Immature natural killer cell (primary cell): ENCODE measurements at regions not wholly inside any gene's neighbourhood (a gene's known extent, or its start where the extent isn't known, plus 50 kb on each side); places are given as distances from the start of the nearest gene placed in this dataset.

Source experiments
- DNase-seq, 3 donors: peaks; one replicate each; pipeline ENCODE4 v3.0.0; 2022; ENCODE audit warnings: mixed read lengths in 1 of 3
- H3K27ac Mint-ChIP-seq, 6 donors: one replicate each; pipeline ENCODE4 v1.8.0; 2020; ENCODE audit warnings: mixed read lengths in 6 of 6, mild to moderate bottlenecking in 5 of 6, inconsistent platforms in 4 of 6, moderate library complexity in 3 of 6
- H3K27me3 Mint-ChIP-seq, 3 donors: one replicate each; pipeline ENCODE4 v1.8.0; 2020 to 2021; ENCODE audit warnings: low read depth in 3 of 3, mild to moderate bottlenecking in 3 of 3, mixed read lengths in 3 of 3, moderate library complexity in 3 of 3, inconsistent platforms in 1 of 3
- H3K36me3 Mint-ChIP-seq, 3 donors: one replicate each; pipeline ENCODE4 v1.8.0; 2020; ENCODE audit warnings: mixed read lengths in 3 of 3, inconsistent platforms in 2 of 3, mild to moderate bottlenecking in 2 of 3
- H3K4me1 Mint-ChIP-seq, 2 donors: one replicate each; pipeline ENCODE4 v1.8.0; 2020; ENCODE audit warnings: inconsistent platforms in 2 of 2, mild to moderate bottlenecking in 2 of 2, mixed read lengths in 2 of 2, moderate library complexity in 1 of 2
- H3K4me3 Mint-ChIP-seq, 5 donors: one replicate each; pipeline ENCODE4 v1.8.0; 2020; ENCODE audit warnings: mild to moderate bottlenecking in 5 of 5, mixed read lengths in 5 of 5, inconsistent platforms in 3 of 5, moderate library complexity in 3 of 5
- H3K9me3 Mint-ChIP-seq, 6 donors: one replicate each; pipeline ENCODE4 v1.8.0; 2020; ENCODE audit warnings: mild to moderate bottlenecking in 6 of 6, mixed read lengths in 6 of 6, inconsistent platforms in 4 of 6, moderate library complexity in 3 of 6

- H3K4me1 Mint-ChIP-seq, result no peaks in the 10 kb centered on the region
- H3K36me3 Mint-ChIP-seq, result no peaks in the 10 kb centered on the region
- H3K4me3 Mint-ChIP-seq, result no peak overlapping the region
- no peak overlapping the region for H3K27ac Mint-ChIP-seq
- peaks cover 3 to 6% (median 5%) of the 10 kb centered on the region in 3 donors for H3K27me3 Mint-ChIP-seq
- peaks cover 0 to 2% (median 0%) of the 10 kb centered on the region in 6 donors for H3K9me3 Mint-ChIP-seq
- no peak for DNase-seq
Measured at GRCh38 chr1:14494911-14495310, 103.6 kb upstream of the KAZN start.

GRCh38 chr1:14495381-14495780 is 103.1 kb upstream of the KAZN start:
- Mint-ChIP-seq H3K27ac (no peak overlapping the region), H3K36me3 (no peaks in the 10 kb centered on the region), H3K9me3 (peaks cover 0 to 2% (median 0%) of the 10 kb centered on the region in 6 donors), H3K4me1 (no peaks in the 10 kb centered on the region), H3K27me3 (peaks cover 3 to 6% (median 5%) of the 10 kb centered on the region in 3 donors), H3K4me3 (no peak overlapping the region)
- no peak for DNase-seq

GRCh38 chr1:14495996-14496395 is 102.5 kb upstream of the KAZN start:
- Mint-ChIP-seq H3K36me3 (no peaks in the 10 kb centered on the region), H3K27me3 (peaks cover 3 to 6% (median 5%) of the 10 kb centered on the region in 3 donors), H3K27ac (no peak overlapping the region), H3K9me3 (peaks cover 0 to 2% (median 0%) of the 10 kb centered on the region in 6 donors), H3K4me1 (no peaks in the 10 kb centered on the region), H3K4me3 (no peak overlapping the region)
- no peak for DNase-seq

- H3K27me3 Mint-ChIP-seq, result peaks cover 4 to 8% (median 4%) of the 10 kb centered on the region in 3 donors
- no peak for DNase-seq
- H3K4me3 Mint-ChIP-seq, result no peak overlapping the region
- H3K9me3 Mint-ChIP-seq, result peaks cover 0 to 2% (median 0%) of the 10 kb centered on the region in 6 donors
- no peaks in the 10 kb centered on the region for H3K4me1 Mint-ChIP-seq
- H3K27ac Mint-ChIP-seq, result no peak overlapping the region
- H3K36me3 Mint-ChIP-seq, result no peaks in the 10 kb centered on the region
Measured at GRCh38 chr1:14498839-14499238, 99.6 kb upstream of the KAZN start.

- Mint-ChIP-seq H3K4me3 (no peak overlapping the region), H3K27me3 (peaks cover 1 to 8% (median 4%) of the 10 kb centered on the region in 3 donors), H3K36me3 (no peaks in the 10 kb centered on the region), H3K9me3 (no peaks in the 10 kb centered on the region), H3K4me1 (no peaks in the 10 kb centered on the region), H3K27ac (no peak overlapping the region)
- DNase-seq, result no peak
Measured at GRCh38 chr1:14499312-14500040, 99.0 kb upstream of the KAZN start.

GRCh38 chr1:14500041-14500440 is 98.4 kb upstream of the KAZN start:
- no peak for DNase-seq
- Mint-ChIP-seq H3K27me3 (peaks cover 0 to 8% (median 2%) of the 10 kb centered on the region in 3 donors), H3K4me3 (no peak overlapping the region), H3K36me3 (no peaks in the 10 kb centered on the region), H3K27ac (no peak overlapping the region), H3K4me1 (no peaks in the 10 kb centered on the region), H3K9me3 (no peaks in the 10 kb centered on the region)

- Mint-ChIP-seq H3K27ac (no peak overlapping the region), H3K27me3 (peaks cover 0 to 8% (median 2%) of the 10 kb centered on the region in 3 donors), H3K9me3 (no peaks in the 10 kb centered on the region), H3K4me1 (no peaks in the 10 kb centered on the region), H3K4me3 (no peak overlapping the region), H3K36me3 (no peaks in the 10 kb centered on the region)
- DNase-seq, result no peak
Measured at GRCh38 chr1:14500912-14501311, 97.6 kb upstream of the KAZN start.

- H3K27me3 Mint-ChIP-seq, result peaks cover 0 to 5% (median 0%) of the 10 kb centered on the region in 3 donors
- H3K27ac Mint-ChIP-seq, result no peak overlapping the region
- no peaks in the 10 kb centered on the region for H3K4me1 Mint-ChIP-seq
- DNase-seq, result no peak
- no peak overlapping the region for H3K4me3 Mint-ChIP-seq
- H3K9me3 Mint-ChIP-seq, result no peaks in the 10 kb centered on the region
- H3K36me3 Mint-ChIP-seq, result no peaks in the 10 kb centered on the region
Measured at GRCh38 chr1:14504517-14504916, 94.0 kb upstream of the KAZN start.

- H3K4me1 Mint-ChIP-seq, result no peaks in the 10 kb centered on the region
- DNase-seq, result no peak
- peaks cover 0 to 5% (median 0%) of the 10 kb centered on the region in 3 donors for H3K27me3 Mint-ChIP-seq
- H3K36me3 Mint-ChIP-seq, result no peaks in the 10 kb centered on the region
- H3K9me3 Mint-ChIP-seq, result no peaks in the 10 kb centered on the region
- no peak overlapping the region for H3K4me3 Mint-ChIP-seq
- no peak overlapping the region for H3K27ac Mint-ChIP-seq
Measured at GRCh38 chr1:14506471-14507255, 91.8 kb upstream of the KAZN start.

GRCh38 chr1:14507262-14507661 is 91.2 kb upstream of the KAZN start:
- H3K4me1 Mint-ChIP-seq, result no peaks in the 10 kb centered on the region
- H3K27me3 Mint-ChIP-seq, result peaks cover 0 to 4% (median 0%) of the 10 kb centered on the region in 3 donors
- H3K27ac Mint-ChIP-seq, result no peak overlapping the region
- no peak overlapping the region for H3K4me3 Mint-ChIP-seq
- H3K9me3 Mint-ChIP-seq, result no peaks in the 10 kb centered on the region
- H3K36me3 Mint-ChIP-seq, result no peaks in the 10 kb centered on the region
- no peak for DNase-seq

GRCh38 chr1:14508613-14509012 is 89.9 kb upstream of the KAZN start:
- Mint-ChIP-seq H3K4me1 (no peaks in the 10 kb centered on the region), H3K27me3 (peaks cover 0 to 4% (median 0%) of the 10 kb centered on the region in 3 donors), H3K4me3 (no peak overlapping the region), H3K27ac (no peak overlapping the region), H3K9me3 (no peaks in the 10 kb centered on the region), H3K36me3 (no peaks in the 10 kb centered on the region)
- no peak for DNase-seq

GRCh38 chr1:14511166-14511680 is 87.3 kb upstream of the KAZN start:
- no peak overlapping the region for H3K4me3 Mint-ChIP-seq
- no peak for DNase-seq
- no peak overlapping the region for H3K27ac Mint-ChIP-seq
- no peaks in the 10 kb centered on the region for H3K9me3 Mint-ChIP-seq
- peaks cover 0 to 4% (median 0%) of the 10 kb centered on the region in 3 donors for H3K27me3 Mint-ChIP-seq
- H3K4me1 Mint-ChIP-seq, result no peaks in the 10 kb centered on the region
- no peaks in the 10 kb centered on the region for H3K36me3 Mint-ChIP-seq

GRCh38 chr1:14511796-14512585 is 86.5 kb upstream of the KAZN start:
- Mint-ChIP-seq H3K27ac (no peak overlapping the region), H3K4me3 (no peak overlapping the region), H3K36me3 (no peaks in the 10 kb centered on the region), H3K4me1 (no peaks in the 10 kb centered on the region), H3K9me3 (no peaks in the 10 kb centered on the region), H3K27me3 (peaks cover 0 to 4% (median under 1%) of the 10 kb centered on the region in 3 donors)
- DNase-seq, result no peak

GRCh38 chr1:14513111-14513510 is 85.4 kb upstream of the KAZN start:
- Mint-ChIP-seq H3K27ac (no peak overlapping the region), H3K4me3 (no peak overlapping the region), H3K4me1 (no peaks in the 10 kb centered on the region), H3K9me3 (no peaks in the 10 kb centered on the region), H3K27me3 (peaks cover 2 to 4% (median 2%) of the 10 kb centered on the region in 3 donors), H3K36me3 (no peaks in the 10 kb centered on the region)
- DNase-seq, result no peak
